ENCODE measurements at regions not wholly inside any gene's neighbourhood (a gene's known extent, or its start where the extent isn't known, plus 50 kb on each side); places are given as distances from the start of the nearest gene placed in this dataset.

DNA sequence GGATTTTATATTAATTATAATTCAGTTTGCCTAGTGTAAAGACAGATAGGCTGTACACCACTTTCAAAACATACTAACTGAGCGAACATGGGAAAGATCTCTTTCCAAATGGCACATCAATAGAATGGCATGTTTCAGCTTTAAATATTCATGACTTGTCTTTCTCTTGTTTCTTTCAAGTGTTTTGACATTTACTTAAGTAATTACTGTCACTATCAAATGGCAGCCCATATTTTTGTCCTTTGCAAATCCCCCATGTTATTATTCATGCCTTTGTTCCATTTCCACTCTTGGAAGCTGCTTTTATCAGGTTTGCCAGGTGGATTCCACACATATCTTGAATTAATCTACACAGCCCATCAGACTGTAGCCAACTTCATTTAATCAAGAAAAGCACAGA is 89.2 kb upstream of the GLRA2 start:
- TF ChIP-seq POLR2A (IDR thresholded peaks at IDR 0.05), result no peak
- TF ChIP-seq, protein P1, sequence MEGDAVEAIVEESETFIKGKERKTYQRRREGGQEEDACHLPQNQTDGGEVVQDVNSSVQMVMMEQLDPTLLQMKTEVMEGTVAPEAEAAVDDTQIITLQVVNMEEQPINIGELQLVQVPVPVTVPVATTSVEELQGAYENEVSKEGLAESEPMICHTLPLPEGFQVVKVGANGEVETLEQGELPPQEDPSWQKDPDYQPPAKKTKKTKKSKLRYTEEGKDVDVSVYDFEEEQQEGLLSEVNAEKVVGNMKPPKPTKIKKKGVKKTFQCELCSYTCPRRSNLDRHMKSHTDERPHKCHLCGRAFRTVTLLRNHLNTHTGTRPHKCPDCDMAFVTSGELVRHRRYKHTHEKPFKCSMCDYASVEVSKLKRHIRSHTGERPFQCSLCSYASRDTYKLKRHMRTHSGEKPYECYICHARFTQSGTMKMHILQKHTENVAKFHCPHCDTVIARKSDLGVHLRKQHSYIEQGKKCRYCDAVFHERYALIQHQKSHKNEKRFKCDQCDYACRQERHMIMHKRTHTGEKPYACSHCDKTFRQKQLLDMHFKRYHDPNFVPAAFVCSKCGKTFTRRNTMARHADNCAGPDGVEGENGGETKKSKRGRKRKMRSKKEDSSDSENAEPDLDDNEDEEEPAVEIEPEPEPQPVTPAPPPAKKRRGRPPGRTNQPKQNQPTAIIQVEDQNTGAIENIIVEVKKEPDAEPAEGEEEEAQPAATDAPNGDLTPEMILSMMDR (IDR thresholded peaks at IDR 0.05), result no peak
